Loucy (cell line): ENCODE measurements at regions not wholly inside any gene's neighbourhood (a gene's known extent, or its start where the extent isn't known, plus 50 kb on each side); places are given as distances from the start of the nearest gene placed in this dataset.

ENCODE experiments used
- CTCF ChIP-seq: fragments of 200-600 bp; sonication (generic); conservative IDR thresholded peaks from 2 replicates; pipeline ENCODE4 v1.5.1; 2014; ENCODE audit warnings: mild to moderate bottlenecking, antibody characterized with exemption, low read length
- EZH2phosphoT487 ChIP-seq: fragments of 200-600 bp; IDR thresholded peaks from 2 replicates; pipeline ENCODE4 v1.6.1; 2018; ENCODE audit warnings: antibody characterized with exemption, mild to moderate bottlenecking, moderate library complexity, borderline replicate concordance

- TF ChIP-seq CTCF (no peak), EZH2phosphoT487 (no peak)
Observed at GRCh38 chr5:68793074-68793473, 300.7 kb upstream of the SLC30A5 start.
